ENCODE measurements at regions not wholly inside any gene's neighbourhood (a gene's known extent, or its start where the extent isn't known, plus 50 kb on each side); places are given as distances from the start of the nearest gene placed in this dataset.

GRCh38 chr11:23947883-23948282, 549.0 kb upstream of the LUZP2 start:
- no peak for DNase-seq (ENCODE audit: extremely low read depth, low read depth)
- no peak for TF ChIP-seq CTCF (IDR thresholded peaks at IDR 0.05; ENCODE audit: low read depth, low read length)

- no peak for TF ChIP-seq CTCF (IDR thresholded peaks at IDR 0.05; ENCODE audit: low read depth, low read length)
- DNase-seq (ENCODE audit: extremely low read depth, low read depth) = no peak
Measured at GRCh38 chr11:23948851-23949250, 548.0 kb upstream of the LUZP2 start.

- no peak for TF ChIP-seq CTCF (IDR thresholded peaks at IDR 0.05; ENCODE audit: low read depth, low read length)
Measured at GRCh38 chr11:23953951-23954710, 542.7 kb upstream of the LUZP2 start.

DNA sequence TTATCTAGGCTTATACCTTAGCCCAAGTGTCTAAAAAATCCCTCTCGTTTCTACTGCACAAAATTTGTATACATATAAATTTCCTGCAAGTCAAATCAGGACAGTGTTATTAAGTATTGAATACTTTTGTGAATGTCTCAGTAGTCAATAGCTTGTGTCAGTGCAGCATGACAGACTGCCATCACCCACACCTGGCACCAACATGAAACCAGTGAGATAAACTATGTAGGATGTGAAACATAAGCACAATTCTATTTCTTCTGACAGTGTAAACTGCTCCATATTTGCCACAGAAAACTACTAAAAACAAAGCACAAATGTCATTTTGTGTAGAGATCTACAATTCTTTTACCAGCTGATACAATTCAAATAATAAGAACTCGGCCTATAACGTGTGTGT, 542.1 kb upstream of the LUZP2 start:
- DNase-seq (ENCODE audit: extremely low read depth, low read depth) = no peak
- TF ChIP-seq CTCF (IDR thresholded peaks at IDR 0.05; ENCODE audit: low read depth, low read length) = no peak

More at GRCh38 chr11:23953951-23954710, 542.7 kb upstream of the LUZP2 start:
- DNase-seq (ENCODE audit: extremely low read depth, low read depth) = no peak

DNA sequence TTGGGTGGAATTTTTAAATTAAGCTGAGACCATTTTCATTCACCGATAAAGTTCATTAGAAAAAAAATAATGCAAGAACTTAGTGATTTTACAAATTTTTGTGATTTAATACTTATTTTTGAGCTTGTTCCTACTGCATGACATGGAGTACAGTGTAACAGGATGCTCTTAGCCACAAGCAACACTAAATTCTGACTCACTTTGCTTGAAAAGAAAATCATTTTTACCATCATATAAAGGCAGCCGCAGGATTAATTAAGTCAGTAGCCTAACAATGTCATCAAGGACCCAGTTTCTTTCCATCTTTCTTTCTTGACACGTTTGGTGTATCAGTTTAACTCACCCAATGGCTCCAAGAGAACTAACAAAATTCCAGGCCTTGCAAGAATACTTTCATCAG, 540.3 kb upstream of the LUZP2 start:
- DNase-seq (ENCODE audit: extremely low read depth, low read depth) = no peak
- TF ChIP-seq CTCF (IDR thresholded peaks at IDR 0.05; ENCODE audit: low read depth, low read length) = no peak

DNA sequence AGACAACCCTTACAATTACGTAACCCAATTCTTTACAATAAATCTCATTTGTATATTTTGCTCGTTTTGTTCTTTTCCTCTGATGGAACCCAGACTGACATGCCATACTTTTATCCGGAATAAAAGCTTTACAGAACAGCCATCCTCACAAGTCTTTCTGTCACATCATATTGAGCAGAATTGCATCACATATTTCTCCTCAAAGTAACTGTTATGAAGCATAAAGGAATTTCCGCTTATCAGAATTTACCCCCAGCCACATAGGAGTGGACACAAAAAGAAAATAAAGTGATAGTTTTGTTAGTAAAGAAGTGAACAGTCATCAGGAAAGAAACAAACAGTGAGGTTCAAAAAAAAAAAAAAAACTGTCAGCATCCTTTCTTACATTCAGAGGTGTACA, 539.5 kb upstream of the LUZP2 start:
- DNase-seq (ENCODE audit: extremely low read depth, low read depth) = no peak
- no peak for TF ChIP-seq CTCF (IDR thresholded peaks at IDR 0.05; ENCODE audit: low read depth, low read length)

- no peak for TF ChIP-seq CTCF (IDR thresholded peaks at IDR 0.05; ENCODE audit: low read depth, low read length)
- DNase-seq (ENCODE audit: extremely low read depth, low read depth) = no peak
Measured at GRCh38 chr11:23959462-23959861, 537.4 kb upstream of the LUZP2 start.

All from AG09319 (cell line).